HCT116 (cell line): ENCODE measurements at regions not wholly inside any gene's neighbourhood (a gene's known extent, or its start where the extent isn't known, plus 50 kb on each side); places are given as distances from the start of the nearest gene placed in this dataset.

Experiments
- ATAC-seq: fragments of 200-7000 bp; cut with Tn5 transposase; 2 replicates; pipeline ENCODE4 v1.9.1; 2020; ENCODE audit warnings: mild to moderate bottlenecking, moderate library complexity
- BruUV-seq: library from RNA; stranded (reverse); fragments of 400-500 nt; replicated peaks from 2 replicates; lab custom pipeline; 2021; lab: Mats Ljungman, UMichigan
- CTCF ChIA-PET: fragments of 300-600 bp; sonication (Branson Sonifier 250); formaldehyde crosslinking; loops from one replicate; lab custom pipeline; 2021; ENCODE audit warnings: antibody characterized with exemption; lab: Charles Lee
- POLR2A ChIA-PET: fragments of 300-600, 350-600 bp; sonication (Branson Sonifier 250); formaldehyde crosslinking; loops from one replicate; lab custom pipeline; 2021; ENCODE audit warnings: antibody characterized with exemption; lab: Charles Lee
- RAD21 ChIA-PET, 2 experiments: fragments of 300-600 bp; sonication (Branson Sonifier 250); formaldehyde crosslinking; loops; one replicate each; lab custom pipeline; 2023; ENCODE audit warnings: low total read pairs in 2 of 2; ENCODE audit not compliant: uncharacterized antibody in 2 of 2, unreplicated experiment in 2 of 2, low non-redundant PET in 1 of 2; lab: Charles Lee
- DNase-seq: peaks from one replicate; pipeline ENCODE4 v3.0.0-alpha.2; 2010; ENCODE audit warnings: low read depth, low spot score
- H2AFZ ChIP-seq: fragments of 200-600 bp; shearing (Covaris generic), sonication (generic); 2 replicates; pipeline ENCODE4 v1.6.1; 2017; ENCODE audit warnings: low read depth, mixed run types, mixed read lengths, antibody characterized with exemption, low read length; ENCODE audit not compliant: poor library complexity, severe bottlenecking
- H3K27ac ChIP-seq: 2 replicates; pipeline ENCODE4 v1.5.1; 2012; ENCODE audit warnings: low read depth, low read length
- H3K27me3 ChIP-seq: fragments of 200-600 bp; sonication (generic); 2 replicates; pipeline ENCODE4 v1.6.1; 2016; ENCODE audit warnings: mixed run types, low read length, mixed read lengths; ENCODE audit not compliant: insufficient read depth
- H3K36me3 ChIP-seq, 2 experiments: fragments of 200-500 bp in 1 of 2; fragments of 200-600 bp in 1 of 2; sonication (Bioruptor generic) in 1 of 2; sonication (generic) in 1 of 2; 2 replicates each; pipeline versions ENCODE4 v1.5.1 to v1.6.1; 2014 to 2016; ENCODE audit warnings: low read length in 2 of 2, inconsistent platforms in 1 of 2, mixed read lengths in 1 of 2, mixed run types in 1 of 2; ENCODE audit not compliant: insufficient read depth in 2 of 2, control insufficient read depth in 1 of 2
- H3K4me1 ChIP-seq, 2 experiments: fragments of 200-600 bp in 1 of 2; sonication (generic) in 1 of 2; 2 replicates each; pipeline versions ENCODE4 v1.5.1 to v1.6.1; 2012 to 2017; ENCODE audit warnings: low read length in 2 of 2, inconsistent platforms in 1 of 2, mild to moderate bottlenecking in 1 of 2, mixed read lengths in 1 of 2, mixed run types in 1 of 2, moderate library complexity in 1 of 2; ENCODE audit not compliant: insufficient read depth in 2 of 2, control insufficient read depth in 1 of 2
- H3K4me2 ChIP-seq: fragments of 200-600 bp; sonication (generic); 2 replicates; pipeline ENCODE4 v1.6.1; 2017; ENCODE audit warnings: mixed run types, low read length, mixed read lengths
- H3K4me3 ChIP-seq, 2 experiments: fragments of 200-600 bp in 1 of 2; sonication (generic) in 1 of 2; replicated peaks in 1 of 2; 2 replicates each; pipeline ENCODE4 v1.5.1; 2011 to 2016; ENCODE audit warnings: low read length in 2 of 2, control low read depth in 1 of 2, low read depth in 1 of 2, mild to moderate bottlenecking in 1 of 2, mixed read lengths in 1 of 2, mixed run types in 1 of 2
- H3K79me2 ChIP-seq: fragments of 200-600 bp; sonication (generic); 2 replicates; pipeline ENCODE4 v1.6.1; 2017; ENCODE audit warnings: mild to moderate bottlenecking, mixed run types, low read length, moderate library complexity, mixed read lengths; ENCODE audit not compliant: insufficient read depth
- H3K9ac ChIP-seq: fragments of 200-600 bp; sonication (generic); 2 replicates; pipeline ENCODE4 v1.6.1; 2016; ENCODE audit warnings: low read length, mixed read lengths
- H3K9me2 ChIP-seq: fragments of 200-600 bp; sonication (generic), shearing (Covaris generic); 2 replicates; pipeline ENCODE4 v1.6.1; 2017; ENCODE audit warnings: mixed run types, mild to moderate bottlenecking, moderate library complexity; ENCODE audit not compliant: insufficient read depth
- H3K9me3 ChIP-seq, 2 experiments: fragments of 200-500 bp in 1 of 2; fragments of 200-600 bp in 1 of 2; sonication (Bioruptor generic) in 1 of 2; sonication (generic) in 1 of 2; 2 replicates each; pipeline ENCODE4 v1.6.1; 2014 to 2017; ENCODE audit warnings: low read length in 2 of 2, mixed read lengths in 2 of 2, inconsistent platforms in 1 of 2, low read depth in 1 of 2, mild to moderate bottlenecking in 1 of 2, mixed run types in 1 of 2, moderate library complexity in 1 of 2; ENCODE audit not compliant: control insufficient read depth in 1 of 2, insufficient read depth in 1 of 2
- H4K20me1 ChIP-seq: fragments of 200-600 bp; sonication (generic), shearing (Covaris generic); 2 replicates; pipeline ENCODE4 v1.6.1; 2017; ENCODE audit warnings: mixed run types, mild to moderate bottlenecking, moderate library complexity; ENCODE audit not compliant: insufficient read depth
- CBX3 ChIP-seq: IDR thresholded peaks from 2 replicates; pipeline ENCODE4 v1.6.1; 2012; ENCODE audit warnings: low read depth
- ELF1 ChIP-seq: IDR thresholded peaks from 2 replicates; pipeline ENCODE4 v1.6.1; 2012; ENCODE audit warnings: low read depth, borderline replicate concordance
- EZH2 ChIP-seq: fragments of 200-600 bp; sonication (generic); IDR thresholded peaks from 2 replicates; pipeline ENCODE4 v1.6.1; 2017; ENCODE audit warnings: antibody characterized with exemption, mixed run types
- EZH2phosphoT487 ChIP-seq: fragments of 200-600 bp; IDR thresholded peaks from 2 replicates; pipeline ENCODE4 v1.6.1; 2018; ENCODE audit warnings: antibody characterized with exemption, borderline replicate concordance
- FOSL1 ChIP-seq: IDR thresholded peaks from 2 replicates; pipeline ENCODE4 v1.6.1; 2012; ENCODE audit warnings: low read depth
- POLR2A ChIP-seq: IDR thresholded peaks from 2 replicates; pipeline ENCODE4 v1.7.0; 2011; ENCODE audit warnings: borderline replicate concordance; ENCODE audit not compliant: insufficient read depth, insufficient read length; ENCODE audit errors: extremely low read depth
- POLR2AphosphoS5 ChIP-seq: IDR thresholded peaks from 2 replicates; pipeline ENCODE4 v1.6.1; 2011; ENCODE audit warnings: mild to moderate bottlenecking, low read depth, low read length, moderate library complexity
- RAD21 ChIP-seq: IDR thresholded peaks from 2 replicates; pipeline ENCODE4 v1.6.1; 2012; ENCODE audit warnings: low read depth, mild to moderate bottlenecking
- SIN3A ChIP-seq: IDR thresholded peaks from 2 replicates; pipeline ENCODE4 v1.6.1; 2012; ENCODE audit warnings: low read depth
- SP1 ChIP-seq: IDR thresholded peaks from 2 replicates; pipeline ENCODE4 v1.6.1; 2012; ENCODE audit warnings: low read depth
- ZFX ChIP-seq: fragments of 450-650 bp; IDR thresholded peaks from 2 replicates; pipeline ENCODE4 v1.6.1; 2017
- ZNF274 ChIP-seq: fragments of 200-500 bp; sonication (Bioruptor generic); IDR thresholded peaks from 2 replicates; pipeline ENCODE4 v1.6.1; 2014; ENCODE audit warnings: mild to moderate bottlenecking, low read depth, low read length, inconsistent platforms
- intact Hi-C: fragments of 100-400 bp; cut with micrococcal nuclease; formaldehyde crosslinking; loops from 2 replicates; pipeline ENCODE4 v1.10.0; 2022
- TF ChIP-seq, protein P1 (sequence below): IDR thresholded peaks from 2 replicates; pipeline ENCODE4 v1.6.1; 2012
- TF ChIP-seq, protein P2 (sequence below): IDR thresholded peaks from 2 replicates; pipeline ENCODE4 v1.6.1; 2012; ENCODE audit warnings: low read depth
- TF ChIP-seq, protein P3 (sequence below): IDR thresholded peaks from 2 replicates; pipeline ENCODE4 v1.6.1; 2012
- TF ChIP-seq, protein P4 (sequence below): IDR thresholded peaks from 2 replicates; pipeline ENCODE4 v1.6.1; 2011; ENCODE audit warnings: mild to moderate bottlenecking, low read length, moderate library complexity; ENCODE audit not compliant: insufficient replicate concordance; ENCODE audit errors: extremely low read depth

DNA sequence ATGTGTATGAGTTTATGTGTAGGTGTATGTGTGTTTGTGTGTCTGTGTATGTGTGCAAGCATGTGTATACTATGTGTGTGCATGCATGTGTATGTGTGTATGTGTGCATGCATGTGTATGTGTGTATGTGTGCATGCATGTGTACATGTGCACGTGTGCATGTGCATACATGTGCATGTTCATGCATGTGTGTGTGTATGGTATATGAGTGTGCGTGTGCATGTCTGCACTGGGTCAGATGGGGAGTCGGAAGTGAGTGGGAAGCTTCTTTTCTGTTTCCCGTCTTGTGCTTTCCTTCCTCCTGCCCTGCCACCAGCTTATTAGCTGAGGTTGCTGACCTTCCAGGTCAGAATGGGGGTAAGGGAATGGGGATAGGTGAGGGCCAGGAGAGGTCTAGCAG is 174.7 kb downstream of the MAP2K4 start:
- intact Hi-C loops = no loop called here
- no TSS peak for BruUV-seq

More for the DNA sequence above, 174.7 kb downstream of the MAP2K4 start:
- Histone ChIP-seq H3K36me3 (no peaks in the 10 kb centered on the region), H3K79me2 (no peaks in the 10 kb centered on the region), H3K4me1 (no peaks in the 10 kb centered on the region), H3K4me2 (no peak overlapping the region), H3K9me2 (no peaks in the 10 kb centered on the region), H3K27ac (no peak overlapping the region), H2AFZ (no peak overlapping the region), H3K4me3 (no peak overlapping the region), H4K20me1 (no peaks in the 10 kb centered on the region; the same call in 1 of the 2 replicates), H3K9me3 (no peaks in the 10 kb centered on the region), H3K9ac (no peak overlapping the region), H3K27me3 (no peaks in the 10 kb centered on the region)
- ChIA-PET POLR2A (no interaction called here), RAD21 (no interaction called here), CTCF (no interaction called here)
- DNase-seq = no peak
- TF ChIP-seq EZH2phosphoT487 (no peak), ZFX (no peak), CBX3 (no peak), RAD21 (no peak), FOSL1 (no peak), SP1 (no peak), ZNF274 (no peak), SIN3A (no peak), ELF1 (no peak), POLR2AphosphoS5 (no peak), POLR2A (no peak), EZH2 (no peak)
- TF ChIP-seq, protein P1, sequence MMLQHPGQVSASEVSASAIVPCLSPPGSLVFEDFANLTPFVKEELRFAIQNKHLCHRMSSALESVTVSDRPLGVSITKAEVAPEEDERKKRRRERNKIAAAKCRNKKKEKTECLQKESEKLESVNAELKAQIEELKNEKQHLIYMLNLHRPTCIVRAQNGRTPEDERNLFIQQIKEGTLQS = no peak
- TF ChIP-seq, protein P2, sequence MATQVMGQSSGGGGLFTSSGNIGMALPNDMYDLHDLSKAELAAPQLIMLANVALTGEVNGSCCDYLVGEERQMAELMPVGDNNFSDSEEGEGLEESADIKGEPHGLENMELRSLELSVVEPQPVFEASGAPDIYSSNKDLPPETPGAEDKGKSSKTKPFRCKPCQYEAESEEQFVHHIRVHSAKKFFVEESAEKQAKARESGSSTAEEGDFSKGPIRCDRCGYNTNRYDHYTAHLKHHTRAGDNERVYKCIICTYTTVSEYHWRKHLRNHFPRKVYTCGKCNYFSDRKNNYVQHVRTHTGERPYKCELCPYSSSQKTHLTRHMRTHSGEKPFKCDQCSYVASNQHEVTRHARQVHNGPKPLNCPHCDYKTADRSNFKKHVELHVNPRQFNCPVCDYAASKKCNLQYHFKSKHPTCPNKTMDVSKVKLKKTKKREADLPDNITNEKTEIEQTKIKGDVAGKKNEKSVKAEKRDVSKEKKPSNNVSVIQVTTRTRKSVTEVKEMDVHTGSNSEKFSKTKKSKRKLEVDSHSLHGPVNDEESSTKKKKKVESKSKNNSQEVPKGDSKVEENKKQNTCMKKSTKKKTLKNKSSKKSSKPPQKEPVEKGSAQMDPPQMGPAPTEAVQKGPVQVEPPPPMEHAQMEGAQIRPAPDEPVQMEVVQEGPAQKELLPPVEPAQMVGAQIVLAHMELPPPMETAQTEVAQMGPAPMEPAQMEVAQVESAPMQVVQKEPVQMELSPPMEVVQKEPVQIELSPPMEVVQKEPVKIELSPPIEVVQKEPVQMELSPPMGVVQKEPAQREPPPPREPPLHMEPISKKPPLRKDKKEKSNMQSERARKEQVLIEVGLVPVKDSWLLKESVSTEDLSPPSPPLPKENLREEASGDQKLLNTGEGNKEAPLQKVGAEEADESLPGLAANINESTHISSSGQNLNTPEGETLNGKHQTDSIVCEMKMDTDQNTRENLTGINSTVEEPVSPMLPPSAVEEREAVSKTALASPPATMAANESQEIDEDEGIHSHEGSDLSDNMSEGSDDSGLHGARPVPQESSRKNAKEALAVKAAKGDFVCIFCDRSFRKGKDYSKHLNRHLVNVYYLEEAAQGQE = no peak
- TF ChIP-seq, protein P3, sequence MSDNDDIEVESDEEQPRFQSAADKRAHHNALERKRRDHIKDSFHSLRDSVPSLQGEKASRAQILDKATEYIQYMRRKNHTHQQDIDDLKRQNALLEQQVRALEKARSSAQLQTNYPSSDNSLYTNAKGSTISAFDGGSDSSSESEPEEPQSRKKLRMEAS = no peak
- TF ChIP-seq, protein P4, sequence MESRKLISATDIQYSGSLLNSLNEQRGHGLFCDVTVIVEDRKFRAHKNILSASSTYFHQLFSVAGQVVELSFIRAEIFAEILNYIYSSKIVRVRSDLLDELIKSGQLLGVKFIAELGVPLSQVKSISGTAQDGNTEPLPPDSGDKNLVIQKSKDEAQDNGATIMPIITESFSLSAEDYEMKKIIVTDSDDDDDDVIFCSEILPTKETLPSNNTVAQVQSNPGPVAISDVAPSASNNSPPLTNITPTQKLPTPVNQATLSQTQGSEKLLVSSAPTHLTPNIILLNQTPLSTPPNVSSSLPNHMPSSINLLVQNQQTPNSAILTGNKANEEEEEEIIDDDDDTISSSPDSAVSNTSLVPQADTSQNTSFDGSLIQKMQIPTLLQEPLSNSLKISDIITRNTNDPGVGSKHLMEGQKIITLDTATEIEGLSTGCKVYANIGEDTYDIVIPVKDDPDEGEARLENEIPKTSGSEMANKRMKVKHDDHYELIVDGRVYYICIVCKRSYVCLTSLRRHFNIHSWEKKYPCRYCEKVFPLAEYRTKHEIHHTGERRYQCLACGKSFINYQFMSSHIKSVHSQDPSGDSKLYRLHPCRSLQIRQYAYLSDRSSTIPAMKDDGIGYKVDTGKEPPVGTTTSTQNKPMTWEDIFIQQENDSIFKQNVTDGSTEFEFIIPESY = no peak
- no peak for ATAC-seq
